CD8-positive, alpha-beta memory T cell (primary cell): ENCODE measurements at regions not wholly inside any gene's neighbourhood (a gene's known extent, or its start where the extent isn't known, plus 50 kb on each side); places are given as distances from the start of the nearest gene placed in this dataset.

Experiments used
- CTCF ChIA-PET: fragments of 350-600 bp; sonication (Branson Sonifier 250); formaldehyde crosslinking; loops from one replicate; lab custom pipeline; 2021; ENCODE audit warnings: antibody characterized with exemption; lab: Charles Lee
- POLR2A ChIA-PET: fragments of 350-600 bp; sonication (Branson Sonifier 250); formaldehyde crosslinking; loops from one replicate; lab custom pipeline; 2021; ENCODE audit warnings: antibody characterized with exemption; lab: Charles Lee
- DNase-seq, 5 donors: peaks; one replicate each; pipeline versions ENCODE4 v3.0.0 to v3.0.0-alpha.2; 2020 to 2022; ENCODE audit warnings: mixed read lengths in 1 of 5
- H3K27ac ChIP-seq: one replicate; pipeline ENCODE4 v1.7.0; 2013; ENCODE audit warnings: low read depth, mild to moderate bottlenecking, low read length, moderate library complexity
- H3K27me3 ChIP-seq: 2 replicates; pipeline ENCODE4 v1.7.0; 2013; ENCODE audit warnings: low read length, mild to moderate bottlenecking; ENCODE audit not compliant: insufficient read depth, poor library complexity, severe bottlenecking
- H3K36me3 ChIP-seq: 2 replicates; pipeline ENCODE4 v1.7.0; 2013; ENCODE audit warnings: mild to moderate bottlenecking, low read length, moderate library complexity; ENCODE audit not compliant: insufficient read depth
- H3K4me1 ChIP-seq: 2 replicates; pipeline ENCODE4 v1.7.0; 2013; ENCODE audit warnings: mild to moderate bottlenecking, low read length, moderate library complexity; ENCODE audit not compliant: insufficient read depth
- H3K4me3 ChIP-seq: 2 replicates; pipeline ENCODE4 v1.7.0; 2013; ENCODE audit warnings: mild to moderate bottlenecking, low read length
- H3K9me3 ChIP-seq: 2 replicates; pipeline ENCODE4 v1.7.0; 2013; ENCODE audit warnings: mild to moderate bottlenecking, low read length
- H3K27ac Mint-ChIP-seq, 8 donors: one replicate each; pipeline ENCODE4 v1.8.0; 2020 to 2021; ENCODE audit warnings: mixed read lengths in 8 of 8, mild to moderate bottlenecking in 6 of 8, inconsistent platforms in 3 of 8, moderate library complexity in 3 of 8
- H3K27me3 Mint-ChIP-seq, 2 donors: one replicate each; pipeline ENCODE4 v1.8.0; 2020 to 2021; ENCODE audit warnings: mixed read lengths in 2 of 2, mild to moderate bottlenecking in 1 of 2, moderate library complexity in 1 of 2
- H3K36me3 Mint-ChIP-seq, 3 donors: one replicate each; pipeline ENCODE4 v1.8.0; 2020 to 2021; ENCODE audit warnings: mixed read lengths in 3 of 3, inconsistent platforms in 1 of 3, mild to moderate bottlenecking in 1 of 3
- H3K4me1 Mint-ChIP-seq, 3 donors: one replicate each; pipeline ENCODE4 v1.8.0; 2020 to 2021; ENCODE audit warnings: mixed read lengths in 3 of 3, inconsistent platforms in 1 of 3, mild to moderate bottlenecking in 1 of 3
- H3K4me3 Mint-ChIP-seq, 7 donors: one replicate each; pipeline ENCODE4 v1.8.0; 2020 to 2021; ENCODE audit warnings: mixed read lengths in 7 of 7, mild to moderate bottlenecking in 6 of 7, moderate library complexity in 4 of 7, inconsistent platforms in 2 of 7
- H3K9me3 Mint-ChIP-seq, 5 donors: one replicate each; pipeline ENCODE4 v1.8.0; 2020 to 2022; ENCODE audit warnings: mixed read lengths in 5 of 5, mild to moderate bottlenecking in 3 of 5, moderate library complexity in 2 of 5, inconsistent platforms in 1 of 5

- Histone ChIP-seq H3K36me3 (no peaks in the 10 kb centered on the region), H3K27ac (no peak overlapping the region), H3K4me3 (no peak overlapping the region), H3K4me1 (no peaks in the 10 kb centered on the region), H3K27me3 (no peaks in the 10 kb centered on the region), H3K9me3 (no peaks in the 10 kb centered on the region)
- H3K4me1 Mint-ChIP-seq = no peaks in the 10 kb centered on the region
- H3K36me3 Mint-ChIP-seq = no peaks in the 10 kb centered on the region
- POLR2A ChIA-PET = no interaction called here
- no peak overlapping the region for H3K27ac Mint-ChIP-seq
- CTCF ChIA-PET = no interaction called here
- H3K27me3 Mint-ChIP-seq = no peaks in the 10 kb centered on the region
- DNase-seq = no peak
- no peak overlapping the region for H3K4me3 Mint-ChIP-seq
- peaks cover 0 to 4% (median 0%) of the 10 kb centered on the region in 5 donors for H3K9me3 Mint-ChIP-seq
Measured at GRCh38 chr20:11159728-11160127, 485.9 kb upstream of the JAG1 start.

- ChIA-PET POLR2A (no interaction called here), CTCF (no interaction called here)
- Histone ChIP-seq H3K4me1 (no peaks in the 10 kb centered on the region), H3K4me3 (no peak overlapping the region), H3K36me3 (no peaks in the 10 kb centered on the region), H3K27me3 (no peaks in the 10 kb centered on the region), H3K27ac (no peak overlapping the region), H3K9me3 (no peaks in the 10 kb centered on the region)
- H3K36me3 Mint-ChIP-seq = no peaks in the 10 kb centered on the region
- no peaks in the 10 kb centered on the region for H3K27me3 Mint-ChIP-seq
- H3K9me3 Mint-ChIP-seq = peaks cover 0 to 4% (median 0%) of the 10 kb centered on the region in 5 donors
- H3K27ac Mint-ChIP-seq = no peak overlapping the region
- H3K4me1 Mint-ChIP-seq = no peaks in the 10 kb centered on the region
- DNase-seq = no peak
- no peak overlapping the region for H3K4me3 Mint-ChIP-seq
Measured at GRCh38 chr20:11162026-11162775, 488.4 kb upstream of the JAG1 start.

GRCh38 chr20:11165789-11166188 is 492.0 kb upstream of the JAG1 start:
- no peak overlapping the region for H3K27ac Mint-ChIP-seq
- no peak overlapping the region for H3K4me3 Mint-ChIP-seq
- H3K36me3 Mint-ChIP-seq = no peaks in the 10 kb centered on the region
- Histone ChIP-seq H3K27ac (no peak overlapping the region), H3K4me1 (no peaks in the 10 kb centered on the region), H3K4me3 (no peak overlapping the region), H3K36me3 (no peaks in the 10 kb centered on the region), H3K27me3 (no peaks in the 10 kb centered on the region), H3K9me3 (no peaks in the 10 kb centered on the region)
- H3K9me3 Mint-ChIP-seq = peaks cover 0 to 4% (median 2%) of the 10 kb centered on the region in 5 donors
- no peak for DNase-seq
- no peaks in the 10 kb centered on the region for H3K4me1 Mint-ChIP-seq
- POLR2A ChIA-PET = no interaction called here
- H3K27me3 Mint-ChIP-seq = no peaks in the 10 kb centered on the region
- CTCF ChIA-PET = no interaction called here

GRCh38 chr20:11166712-11167111 is 492.9 kb upstream of the JAG1 start:
- Histone ChIP-seq H3K9me3 (no peaks in the 10 kb centered on the region), H3K36me3 (no peaks in the 10 kb centered on the region), H3K4me1 (no peaks in the 10 kb centered on the region), H3K27ac (no peak overlapping the region), H3K4me3 (no peak overlapping the region), H3K27me3 (no peaks in the 10 kb centered on the region)
- CTCF ChIA-PET = no interaction called here
- Mint-ChIP-seq H3K4me1 (no peaks in the 10 kb centered on the region), H3K36me3 (no peaks in the 10 kb centered on the region), H3K27me3 (no peaks in the 10 kb centered on the region), H3K9me3 (peaks cover 0 to 4% (median 2%) of the 10 kb centered on the region in 5 donors), H3K4me3 (no peak overlapping the region), H3K27ac (no peak overlapping the region)
- POLR2A ChIA-PET = no interaction called here
- no peak for DNase-seq

- Histone ChIP-seq H3K9me3 (no peaks in the 10 kb centered on the region), H3K27ac (no peak overlapping the region), H3K4me3 (no peak overlapping the region), H3K27me3 (no peaks in the 10 kb centered on the region), H3K4me1 (no peaks in the 10 kb centered on the region), H3K36me3 (no peaks in the 10 kb centered on the region)
- no peak overlapping the region for H3K4me3 Mint-ChIP-seq
- CTCF ChIA-PET = no interaction called here
- no peaks in the 10 kb centered on the region for H3K4me1 Mint-ChIP-seq
- no peaks in the 10 kb centered on the region for H3K27me3 Mint-ChIP-seq
- POLR2A ChIA-PET = no interaction called here
- H3K36me3 Mint-ChIP-seq = no peaks in the 10 kb centered on the region
- H3K27ac Mint-ChIP-seq = no peak overlapping the region
- DNase-seq = no peak
- H3K9me3 Mint-ChIP-seq = peaks cover 0 to 2% (median 0%) of the 10 kb centered on the region in 5 donors
Measured at GRCh38 chr20:11168026-11168425, 494.2 kb upstream of the JAG1 start.

- POLR2A ChIA-PET = no interaction called here
- Histone ChIP-seq H3K4me3 (no peak overlapping the region), H3K27ac (no peak overlapping the region), H3K9me3 (no peaks in the 10 kb centered on the region), H3K4me1 (no peaks in the 10 kb centered on the region), H3K27me3 (no peaks in the 10 kb centered on the region), H3K36me3 (no peaks in the 10 kb centered on the region)
- CTCF ChIA-PET = no interaction called here
- H3K27me3 Mint-ChIP-seq = no peaks in the 10 kb centered on the region
- H3K27ac Mint-ChIP-seq = no peak overlapping the region
- H3K36me3 Mint-ChIP-seq = no peaks in the 10 kb centered on the region
- H3K4me3 Mint-ChIP-seq = no peak overlapping the region
- H3K4me1 Mint-ChIP-seq = no peaks in the 10 kb centered on the region
- peaks cover 0 to 6% (median 0%) of the 10 kb centered on the region in 5 donors for H3K9me3 Mint-ChIP-seq
- no peak for DNase-seq
Measured at GRCh38 chr20:11170025-11170424, 496.2 kb upstream of the JAG1 start.

- H3K4me1 ChIP-seq = no peaks in the 10 kb centered on the region
- H3K4me1 Mint-ChIP-seq = no peaks in the 10 kb centered on the region
- no peak overlapping the region for H3K4me3 Mint-ChIP-seq
- ChIA-PET CTCF (no interaction called here), POLR2A (no interaction called here)
- H3K27me3 ChIP-seq = no peaks in the 10 kb centered on the region
- H3K27me3 Mint-ChIP-seq = no peaks in the 10 kb centered on the region
- peaks cover 0 to 8% (median 0%) of the 10 kb centered on the region in 5 donors for H3K9me3 Mint-ChIP-seq
- H3K4me3 ChIP-seq = no peak overlapping the region
- no peaks in the 10 kb centered on the region for H3K9me3 ChIP-seq
- DNase-seq = no peak
- no peaks in the 10 kb centered on the region for H3K36me3 Mint-ChIP-seq
- H3K36me3 ChIP-seq = no peaks in the 10 kb centered on the region
- H3K27ac Mint-ChIP-seq = no peak overlapping the region
- no peak overlapping the region for H3K27ac ChIP-seq
Measured at GRCh38 chr20:11170565-11170964, 496.8 kb upstream of the JAG1 start.

- POLR2A ChIA-PET = no interaction called here
- CTCF ChIA-PET = no interaction called here
Measured at GRCh38 chr20:11172881-11173280, 499.1 kb upstream of the JAG1 start.

More at GRCh38 chr20:11172881-11173280, 499.1 kb upstream of the JAG1 start:
- Mint-ChIP-seq H3K9me3 (peaks cover 0 to 10% (median 0%) of the 10 kb centered on the region in 5 donors), H3K27ac (no peak overlapping the region), H3K36me3 (no peaks in the 10 kb centered on the region), H3K27me3 (no peaks in the 10 kb centered on the region), H3K4me3 (no peak overlapping the region), H3K4me1 (no peaks in the 10 kb centered on the region)
- H3K4me1 ChIP-seq = no peaks in the 10 kb centered on the region
- DNase-seq = no peak
- H3K9me3 ChIP-seq = no peaks in the 10 kb centered on the region
- H3K36me3 ChIP-seq = no peaks in the 10 kb centered on the region
- no peak overlapping the region for H3K27ac ChIP-seq
- no peak overlapping the region for H3K4me3 ChIP-seq
- H3K27me3 ChIP-seq = no peaks in the 10 kb centered on the region
